ENCODE measurements at regions not wholly inside any gene's neighbourhood (a gene's known extent, or its start where the extent isn't known, plus 50 kb on each side); places are given as distances from the start of the nearest gene placed in this dataset.

GRCh38 chr5:166377756-166378155 lies 1913.7 kb upstream of the WWC1 start:
- FAIRE-seq (no peak), DNase-seq (ENCODE audit: low spot score in 2 of 2) (no peak)

GRCh38 chr5:166379517-166379916 lies 1911.9 kb upstream of the WWC1 start:
- no peak for DNase-seq (ENCODE audit: low spot score in 2 of 2)
- no peak for FAIRE-seq

- DNase-seq (ENCODE audit: low spot score in 2 of 2) = no peak
- no peak for FAIRE-seq
Measured at GRCh38 chr5:166382031-166382430, 1909.4 kb upstream of the WWC1 start.

- FAIRE-seq = no peak
- DNase-seq (ENCODE audit: low spot score in 2 of 2) = no peak
Measured at GRCh38 chr5:166398131-166398530, 1893.3 kb upstream of the WWC1 start.

- no peak for DNase-seq (ENCODE audit: low spot score in 2 of 2)
- no peak for FAIRE-seq
Measured at GRCh38 chr5:166399781-166400180, 1891.7 kb upstream of the WWC1 start.

- DNase-seq (ENCODE audit: low spot score in 2 of 2) (no peak), FAIRE-seq (no peak)
Measured at GRCh38 chr5:166401391-166401790, 1890.1 kb upstream of the WWC1 start.

- no peak for FAIRE-seq
Measured at GRCh38 chr5:166412191-166412590, 1879.3 kb upstream of the WWC1 start.

GRCh38 chr5:166427211-166427610 lies 1864.2 kb upstream of the WWC1 start:
- no peak for DNase-seq (ENCODE audit: low spot score in 2 of 2)

More at GRCh38 chr5:166412191-166412590, 1879.3 kb upstream of the WWC1 start:
- DNase-seq (ENCODE audit: low spot score in 2 of 2) = no peak

GRCh38 chr5:166428264-166428803 lies 1863.1 kb upstream of the WWC1 start:
- DNase-seq (ENCODE audit: low spot score in 2 of 2) (no peak), FAIRE-seq (no peak)

More at GRCh38 chr5:166427211-166427610, 1864.2 kb upstream of the WWC1 start:
- FAIRE-seq = no peak

- DNase-seq (ENCODE audit: low spot score in 2 of 2) (no peak), FAIRE-seq (no peak)
Measured at GRCh38 chr5:166430491-166431319, 1860.7 kb upstream of the WWC1 start.

- DNase-seq (ENCODE audit: low spot score in 2 of 2) (no peak), FAIRE-seq (no peak)
Measured at GRCh38 chr5:166431456-166431855, 1860.0 kb upstream of the WWC1 start.

GRCh38 chr5:166433679-166434078 lies 1857.8 kb upstream of the WWC1 start:
- DNase-seq (ENCODE audit: low spot score in 2 of 2) (no peak), FAIRE-seq (no peak)

- DNase-seq (ENCODE audit: low spot score in 2 of 2) (no peak), FAIRE-seq (no peak)
Measured at GRCh38 chr5:166436872-166437271, 1854.6 kb upstream of the WWC1 start.

- FAIRE-seq = no peak
Measured at GRCh38 chr5:166486348-166486747, 1805.1 kb upstream of the WWC1 start.

GRCh38 chr5:166488560-166488959 lies 1802.9 kb upstream of the WWC1 start:
- FAIRE-seq (no peak), DNase-seq (ENCODE audit: low spot score in 2 of 2) (no peak)

More at GRCh38 chr5:166486348-166486747, 1805.1 kb upstream of the WWC1 start:
- DNase-seq (ENCODE audit: low spot score in 2 of 2) = no peak

GRCh38 chr5:166493040-166493439 lies 1798.4 kb upstream of the WWC1 start:
- no peak for FAIRE-seq
- DNase-seq (ENCODE audit: low spot score in 2 of 2) = no peak

- no peak for DNase-seq (ENCODE audit: low spot score in 2 of 2)
Measured at GRCh38 chr5:166493612-166494011, 1797.8 kb upstream of the WWC1 start.

GRCh38 chr5:166497496-166498104 lies 1793.8 kb upstream of the WWC1 start:
- FAIRE-seq (no peak), DNase-seq (ENCODE audit: low spot score in 2 of 2) (no peak)

More at GRCh38 chr5:166493612-166494011, 1797.8 kb upstream of the WWC1 start:
- no peak for FAIRE-seq

- no peak for FAIRE-seq
- DNase-seq (ENCODE audit: low spot score in 2 of 2) = no peak
Measured at GRCh38 chr5:166499447-166500240, 1791.8 kb upstream of the WWC1 start.

GRCh38 chr5:166503506-166503905 lies 1787.9 kb upstream of the WWC1 start:
- FAIRE-seq = no peak

GRCh38 chr5:166505067-166505466 lies 1786.4 kb upstream of the WWC1 start:
- FAIRE-seq = no peak
- no peak for DNase-seq (ENCODE audit: low spot score in 2 of 2)

More at GRCh38 chr5:166503506-166503905, 1787.9 kb upstream of the WWC1 start:
- DNase-seq (ENCODE audit: low spot score in 2 of 2) = no peak

All from frontal cortex (tissue), 3 donors.